WTC11 (cell line): ENCODE measurements at regions not wholly inside any gene's neighbourhood (a gene's known extent, or its start where the extent isn't known, plus 50 kb on each side); places are given as distances from the start of the nearest gene placed in this dataset.
"Not testable (repeated sequence)": the region's sequence is repeated elsewhere in the genome, so short reads cannot be mapped to it uniquely, and the experiment has no call there.

Experiments
- ATAC-seq: fragments of 200-7000 bp; cut with Tn5 transposase; 2 replicates; pipeline ENCODE4 v1.10.0; 2021; ENCODE audit warnings: mild to moderate bottlenecking, moderate library complexity
- CTCF ChIA-PET: fragments of 300-600 bp; sonication (Branson Sonifier 250); formaldehyde crosslinking; loops from one replicate; lab custom pipeline; 2021; ENCODE audit warnings: antibody characterized with exemption; lab: Charles Lee
- POLR2A ChIA-PET: fragments of 350-600 bp; sonication (Branson Sonifier 250); formaldehyde crosslinking; loops from one replicate; lab custom pipeline; 2021; ENCODE audit warnings: antibody characterized with exemption; lab: Charles Lee
- DNase-seq: peaks from one replicate; pipeline ENCODE4 v3.0.0; 2021; ENCODE audit warnings: low spot score
- H3K27ac Mint-ChIP-seq: 2 replicates; pipeline ENCODE4 v1.8.0; 2021; ENCODE audit warnings: mixed read lengths
- H3K27me3 Mint-ChIP-seq: 2 replicates; pipeline ENCODE4 v1.8.0; 2021; ENCODE audit warnings: low read depth, mild to moderate bottlenecking, moderate library complexity, mixed read lengths
- H3K36me3 Mint-ChIP-seq: 2 replicates; pipeline ENCODE4 v1.8.0; 2021; ENCODE audit warnings: mixed read lengths
- H3K4me1 Mint-ChIP-seq: 2 replicates; pipeline ENCODE4 v1.8.0; 2022; ENCODE audit warnings: mixed read lengths
- H3K4me3 Mint-ChIP-seq: 2 replicates; pipeline ENCODE4 v1.8.0; 2021; ENCODE audit warnings: mild to moderate bottlenecking, moderate library complexity, mixed read lengths
- H3K9me3 Mint-ChIP-seq: 2 replicates; pipeline ENCODE4 v1.8.0; 2021; ENCODE audit warnings: mixed read lengths
- CREB1 ChIP-seq: sonication (generic); formaldehyde crosslinking; IDR thresholded peaks from 2 replicates; pipeline ENCODE4 v1.8.0; 2023; ENCODE audit warnings: mild to moderate bottlenecking, missing genetic modification reagents
- CREM ChIP-seq: sonication (generic); formaldehyde crosslinking; IDR thresholded peaks from 2 replicates; pipeline ENCODE4 v1.8.1; 2022; ENCODE audit warnings: mild to moderate bottlenecking, missing genetic modification reagents, moderate library complexity
- E2F1 ChIP-seq: sonication (generic); formaldehyde crosslinking; IDR thresholded peaks from 2 replicates; pipeline ENCODE4 v1.8.0; 2022; ENCODE audit warnings: mild to moderate bottlenecking, missing genetic modification reagents
- ETV6 ChIP-seq: sonication (generic); formaldehyde crosslinking; IDR thresholded peaks from 2 replicates; pipeline ENCODE4 v1.8.1; 2022; ENCODE audit warnings: mild to moderate bottlenecking, missing genetic modification reagents
- FOXK1 ChIP-seq: sonication (generic); formaldehyde crosslinking; IDR thresholded peaks from 2 replicates; pipeline ENCODE4 v1.8.0; 2022; ENCODE audit warnings: mild to moderate bottlenecking, moderate library complexity, missing genetic modification reagents
- FOXP1 ChIP-seq: sonication (generic); formaldehyde crosslinking; IDR thresholded peaks from 2 replicates; pipeline ENCODE4 v1.8.0; 2022; ENCODE audit warnings: missing genetic modification reagents, mild to moderate bottlenecking, moderate library complexity, borderline replicate concordance
- GABPB1 ChIP-seq: sonication (generic); formaldehyde crosslinking; IDR thresholded peaks from 2 replicates; pipeline ENCODE4 v1.8.1; 2023; ENCODE audit warnings: mild to moderate bottlenecking, missing genetic modification reagents
- GRHL2 ChIP-seq: fragments of 250-450 bp; sonication (Bioruptor Pico); IDR thresholded peaks from 2 replicates; pipeline ENCODE4 v1.8.0; 2022; ENCODE audit warnings: mild to moderate bottlenecking, moderate library complexity; ENCODE audit not compliant: insufficient replicate concordance, severe bottlenecking
- JAZF1 ChIP-seq: fragments of 250-450 bp; sonication (Bioruptor Pico); IDR thresholded peaks from 2 replicates; pipeline ENCODE4 v1.9.0; 2021; ENCODE audit warnings: moderate library complexity, mild to moderate bottlenecking, inconsistent platforms
- MXD4 ChIP-seq: fragments of 250-450 bp; sonication (Bioruptor Pico); IDR thresholded peaks from 2 replicates; pipeline ENCODE4 v1.8.0; 2021; ENCODE audit warnings: mild to moderate bottlenecking, moderate library complexity, borderline replicate concordance
- NFE2L1 ChIP-seq: sonication (generic); formaldehyde crosslinking; IDR thresholded peaks from 2 replicates; pipeline ENCODE4 v1.8.1; 2023; ENCODE audit warnings: missing genetic modification reagents
- NR2C2 ChIP-seq: sonication (generic); formaldehyde crosslinking; IDR thresholded peaks from 2 replicates; pipeline ENCODE4 v1.8.0; 2022; ENCODE audit warnings: mild to moderate bottlenecking, missing genetic modification reagents
- NR3C1 ChIP-seq: sonication (generic); formaldehyde crosslinking; conservative IDR thresholded peaks from 2 replicates; pipeline ENCODE4 v1.8.1; 2023; ENCODE audit warnings: low read depth, mild to moderate bottlenecking, missing genetic modification reagents
- PRRX2 ChIP-seq: fragments of 250-450 bp; sonication (Bioruptor Pico); IDR thresholded peaks from 2 replicates; pipeline ENCODE4 v1.8.0; 2021; ENCODE audit warnings: mild to moderate bottlenecking
- RELA ChIP-seq: sonication (generic); formaldehyde crosslinking; IDR thresholded peaks from 2 replicates; pipeline ENCODE4 v1.8.1; 2022; ENCODE audit warnings: missing genetic modification reagents, mild to moderate bottlenecking, borderline replicate concordance
- SMAD3 ChIP-seq: sonication (generic); formaldehyde crosslinking; IDR thresholded peaks from 2 replicates; pipeline ENCODE4 v1.8.0; 2022; ENCODE audit warnings: missing genetic modification reagents, mild to moderate bottlenecking, borderline replicate concordance
- TEAD4 ChIP-seq: sonication (generic); formaldehyde crosslinking; IDR thresholded peaks from 2 replicates; pipeline ENCODE4 v1.8.0; 2022; ENCODE audit warnings: mild to moderate bottlenecking, missing genetic modification reagents
- USF2 ChIP-seq: sonication (generic); formaldehyde crosslinking; IDR thresholded peaks from 2 replicates; pipeline ENCODE4 v1.8.1; 2023; ENCODE audit warnings: mild to moderate bottlenecking, missing genetic modification reagents, moderate library complexity
- ZBTB21 ChIP-seq: sonication (generic); formaldehyde crosslinking; IDR thresholded peaks from 2 replicates; pipeline ENCODE4 v1.8.1; 2023; ENCODE audit warnings: mild to moderate bottlenecking, missing genetic modification reagents, borderline replicate concordance
- ZNF138 ChIP-seq: sonication (generic); formaldehyde crosslinking; conservative IDR thresholded peaks from 2 replicates; pipeline ENCODE4 v1.8.1; 2022; ENCODE audit warnings: mild to moderate bottlenecking, moderate library complexity, missing genetic modification reagents
- ZNF317 ChIP-seq: sonication (generic); formaldehyde crosslinking; IDR thresholded peaks from 2 replicates; pipeline ENCODE4 v1.8.1; 2023; ENCODE audit warnings: low read depth, mild to moderate bottlenecking, moderate library complexity, missing genetic modification reagents, borderline replicate concordance
- ZNF423 ChIP-seq: fragments of 250-450 bp; sonication (Bioruptor Pico); IDR thresholded peaks from 2 replicates; pipeline ENCODE4 v2.1.2; 2022; ENCODE audit warnings: mild to moderate bottlenecking, moderate library complexity
- ZNF671 ChIP-seq: fragments of 250-450 bp; sonication (Bioruptor Pico); IDR thresholded peaks from 2 replicates; pipeline ENCODE4 v1.8.0; 2021; ENCODE audit warnings: mild to moderate bottlenecking
- ZSCAN18 ChIP-seq: fragments of 250-450 bp; sonication (Bioruptor Pico); IDR thresholded peaks from 2 replicates; pipeline ENCODE4 v2.1.2; 2022; ENCODE audit warnings: mild to moderate bottlenecking, moderate library complexity
- TF ChIP-seq, protein P1 (sequence below): sonication (generic); formaldehyde crosslinking; IDR thresholded peaks from 2 replicates; pipeline ENCODE4 v1.8.0; 2022; ENCODE audit warnings: mild to moderate bottlenecking, missing genetic modification reagents
- TF ChIP-seq, protein P2 (sequence below): sonication (generic); formaldehyde crosslinking; IDR thresholded peaks from 2 replicates; pipeline ENCODE4 v1.8.0; 2023; ENCODE audit warnings: missing genetic modification reagents
- TF ChIP-seq, protein P3 (sequence below): fragments of 250-450 bp; sonication (Bioruptor Pico); IDR thresholded peaks from 2 replicates; pipeline ENCODE4 v1.9.0; 2021; ENCODE audit warnings: moderate library complexity, mild to moderate bottlenecking, inconsistent platforms, borderline replicate concordance

- TF ChIP-seq ZSCAN18 (CRISPR knock-in tag): no peak
Observed at GRCh38 chr12:33547084-33547483, 107.5 kb upstream of the SYT10 start (continued).

DNA sequence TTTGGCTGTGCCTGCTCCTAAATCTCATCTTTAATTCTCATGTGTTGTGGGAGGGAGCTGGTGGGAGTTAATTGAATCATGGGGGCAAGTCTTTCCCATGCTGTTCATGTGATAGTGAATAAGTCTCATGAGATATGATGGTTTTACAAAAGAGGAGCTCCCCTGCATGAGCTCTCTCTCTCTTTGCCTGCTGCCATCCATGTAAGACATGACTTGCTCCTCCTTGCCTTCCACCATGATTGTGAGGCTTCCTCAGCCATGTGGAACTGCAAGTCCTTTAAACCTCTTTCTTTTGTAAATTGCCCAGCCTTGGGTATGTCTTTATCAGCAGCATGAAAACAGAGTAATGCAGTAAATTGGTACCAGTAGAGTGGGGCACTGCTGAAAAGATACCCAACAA lies 110.6 kb upstream of the SYT10 start:
- H3K27me3 Mint-ChIP-seq, H3K27ac Mint-ChIP-seq, ATAC-seq, DNase-seq, CTCF ChIA-PET, POLR2A ChIA-PET, H3K4me1 Mint-ChIP-seq, H3K4me3 Mint-ChIP-seq: not testable (repeated sequence)
- peaks cover 31% of the 10 kb centered on the region for H3K9me3 Mint-ChIP-seq
- H3K36me3 Mint-ChIP-seq: peaks cover 28% of the 10 kb centered on the region

GRCh38 chr12:33551006-33551405 lies 111.4 kb upstream of the SYT10 start:
- H3K4me1 Mint-ChIP-seq: no peaks in the 10 kb centered on the region
- no peaks in the 10 kb centered on the region; the same call in 1 of the 2 replicates for H3K27me3 Mint-ChIP-seq
- no peak for DNase-seq
- H3K27ac Mint-ChIP-seq: no peak overlapping the region
- H3K36me3 Mint-ChIP-seq: peaks cover 28% of the 10 kb centered on the region
- TF ChIP-seq ZNF317 (CRISPR knock-in tag): no peak
- no peak for TF ChIP-seq TEAD4 (CRISPR knock-in tag)
- TF ChIP-seq GABPB1 (CRISPR knock-in tag): no peak
- TF ChIP-seq RELA (CRISPR knock-in tag): no peak
- no peak for TF ChIP-seq ZNF671 (CRISPR knock-in tag)
- TF ChIP-seq FOXP1 (CRISPR knock-in tag): no peak
- no peak for TF ChIP-seq JAZF1 (CRISPR knock-in tag)
- no peak for TF ChIP-seq CREM (CRISPR knock-in tag)
- no peak for TF ChIP-seq GRHL2 (CRISPR knock-in tag)
- no peak for TF ChIP-seq NR3C1 (CRISPR knock-in tag)
- no peak for TF ChIP-seq ZBTB21 (CRISPR knock-in tag)
- TF ChIP-seq SMAD3 (CRISPR knock-in tag): no peak
- TF ChIP-seq ZNF138 (CRISPR knock-in tag): no peak
- TF ChIP-seq FOXK1 (CRISPR knock-in tag): no peak
- TF ChIP-seq ZNF423 (CRISPR knock-in tag): no peak
- TF ChIP-seq, protein P1, sequence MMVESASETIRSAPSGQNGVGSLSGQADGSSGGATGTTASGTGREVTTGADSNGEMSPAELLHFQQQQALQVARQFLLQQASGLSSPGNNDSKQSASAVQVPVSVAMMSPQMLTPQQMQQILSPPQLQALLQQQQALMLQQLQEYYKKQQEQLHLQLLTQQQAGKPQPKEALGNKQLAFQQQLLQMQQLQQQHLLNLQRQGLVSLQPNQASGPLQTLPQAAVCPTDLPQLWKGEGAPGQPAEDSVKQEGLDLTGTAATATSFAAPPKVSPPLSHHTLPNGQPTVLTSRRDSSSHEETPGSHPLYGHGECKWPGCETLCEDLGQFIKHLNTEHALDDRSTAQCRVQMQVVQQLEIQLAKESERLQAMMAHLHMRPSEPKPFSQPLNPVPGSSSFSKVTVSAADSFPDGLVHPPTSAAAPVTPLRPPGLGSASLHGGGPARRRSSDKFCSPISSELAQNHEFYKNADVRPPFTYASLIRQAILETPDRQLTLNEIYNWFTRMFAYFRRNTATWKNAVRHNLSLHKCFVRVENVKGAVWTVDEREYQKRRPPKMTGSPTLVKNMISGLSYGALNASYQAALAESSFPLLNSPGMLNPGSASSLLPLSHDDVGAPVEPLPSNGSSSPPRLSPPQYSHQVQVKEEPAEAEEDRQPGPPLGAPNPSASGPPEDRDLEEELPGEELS: no peak
- no peak for TF ChIP-seq ETV6
- no peak for TF ChIP-seq NFE2L1 (CRISPR knock-in tag)
- TF ChIP-seq PRRX2 (CRISPR knock-in tag): no peak
- TF ChIP-seq MXD4 (CRISPR knock-in tag): no peak
- no peak overlapping the region for H3K4me3 Mint-ChIP-seq
- ATAC-seq: no peak
- ChIA-PET POLR2A (no interaction called here), CTCF (interaction anchor here (0.6 kb wide), 1 partner anchor 471 kb away, joined by 3 read pairs; no protein-coding TSS in a partner anchor)
- H3K9me3 Mint-ChIP-seq: peaks cover 34% of the 10 kb centered on the region

DNA sequence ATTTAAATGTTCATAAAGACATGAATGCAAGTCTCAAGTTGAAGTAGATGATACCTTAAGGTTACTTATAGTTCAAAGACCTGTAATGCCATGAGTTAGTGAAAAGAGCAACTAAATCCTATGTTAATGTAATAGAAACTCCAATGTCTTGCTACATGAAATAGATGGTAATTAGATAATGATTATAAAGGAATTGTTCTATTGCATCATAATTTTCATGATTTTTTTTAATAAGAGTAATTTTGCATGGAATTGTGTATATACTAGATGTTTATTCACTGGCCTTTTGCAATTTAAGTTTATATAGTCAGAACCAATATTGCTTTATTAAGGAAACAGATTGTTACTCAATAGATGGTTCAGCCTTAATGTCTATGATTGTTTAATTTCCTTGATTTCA lies 115.5 kb upstream of the SYT10 start:
- H3K4me3 Mint-ChIP-seq: no peak overlapping the region
- ChIA-PET CTCF (no interaction called here), POLR2A (no interaction called here)
- H3K27me3 Mint-ChIP-seq: no peaks in the 10 kb centered on the region; the same call in 1 of the 2 replicates
- peaks cover 28% of the 10 kb centered on the region for H3K4me1 Mint-ChIP-seq
- H3K36me3 Mint-ChIP-seq: peaks cover 25% of the 10 kb centered on the region
- ATAC-seq: no peak
- peaks cover 33% of the 10 kb centered on the region for H3K9me3 Mint-ChIP-seq
- no peak overlapping the region for H3K27ac Mint-ChIP-seq
- no peak for DNase-seq
- TF ChIP-seq CREB1 (CRISPR knock-in tag): no peak
- no peak for TF ChIP-seq TEAD4 (CRISPR knock-in tag)
- no peak for TF ChIP-seq E2F1 (CRISPR knock-in tag)
- TF ChIP-seq, protein P2, sequence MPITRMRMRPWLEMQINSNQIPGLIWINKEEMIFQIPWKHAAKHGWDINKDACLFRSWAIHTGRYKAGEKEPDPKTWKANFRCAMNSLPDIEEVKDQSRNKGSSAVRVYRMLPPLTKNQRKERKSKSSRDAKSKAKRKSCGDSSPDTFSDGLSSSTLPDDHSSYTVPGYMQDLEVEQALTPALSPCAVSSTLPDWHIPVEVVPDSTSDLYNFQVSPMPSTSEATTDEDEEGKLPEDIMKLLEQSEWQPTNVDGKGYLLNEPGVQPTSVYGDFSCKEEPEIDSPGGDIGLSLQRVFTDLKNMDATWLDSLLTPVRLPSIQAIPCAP (CRISPR knock-in tag): no peak
- TF ChIP-seq NR2C2 (CRISPR knock-in tag): no peak
- no peak for TF ChIP-seq FOXK1 (CRISPR knock-in tag)
- no peak for TF ChIP-seq USF2 (CRISPR knock-in tag)
- TF ChIP-seq, protein P3, sequence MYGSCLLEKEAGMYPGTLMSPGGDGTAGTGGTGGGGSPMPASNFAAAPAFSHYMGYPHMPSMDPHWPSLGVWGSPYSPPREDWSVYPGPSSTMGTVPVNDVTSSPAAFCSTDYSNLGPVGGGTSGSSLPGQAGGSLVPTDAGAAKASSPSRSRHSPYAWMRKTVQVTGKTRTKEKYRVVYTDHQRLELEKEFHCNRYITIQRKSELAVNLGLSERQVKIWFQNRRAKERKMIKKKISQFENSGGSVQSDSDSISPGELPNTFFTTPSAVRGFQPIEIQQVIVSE (CRISPR knock-in tag): no peak
